ENCODE measurements at regions not wholly inside any gene's neighbourhood (a gene's known extent, or its start where the extent isn't known, plus 50 kb on each side); places are given as distances from the start of the nearest gene placed in this dataset.

DNA sequence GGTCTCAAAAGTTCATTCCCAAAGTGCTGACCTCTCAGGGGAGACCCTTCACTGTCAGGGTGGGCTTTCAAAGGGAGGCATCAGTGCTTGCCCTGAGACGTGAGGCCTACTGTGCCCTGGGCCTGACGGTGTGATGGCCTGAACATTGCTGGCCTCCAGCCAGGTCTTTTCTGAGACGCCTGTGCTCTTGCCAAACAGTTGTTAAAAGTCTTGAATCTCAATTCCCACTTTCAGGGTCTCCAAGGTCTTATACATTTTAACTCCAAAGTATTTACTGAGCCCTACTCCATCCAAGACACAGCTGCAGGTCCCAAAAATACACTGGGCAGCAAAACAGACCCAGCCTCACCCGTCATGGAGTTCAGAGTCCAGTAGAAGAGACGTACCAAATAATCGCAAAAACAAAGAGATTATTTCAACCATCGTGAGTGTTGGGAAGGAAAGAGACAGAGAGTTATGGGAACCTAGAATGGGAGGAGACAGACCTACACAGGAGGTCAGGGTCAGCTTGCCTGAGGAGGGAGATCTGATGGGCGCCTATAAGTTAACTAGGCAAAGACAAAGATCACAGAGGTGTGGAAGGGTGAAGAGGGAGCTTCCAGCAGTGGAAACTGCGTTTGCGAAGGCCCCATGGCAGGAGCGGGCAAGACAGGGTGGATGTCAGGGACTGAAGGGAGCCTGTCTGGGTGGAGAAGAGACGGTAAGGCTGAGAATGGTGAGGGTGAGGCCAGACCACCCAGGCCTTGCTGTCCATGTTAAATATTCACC, 446.3 kb downstream of the PREX1 start (continued):
- TF ChIP-seq, protein P1, sequence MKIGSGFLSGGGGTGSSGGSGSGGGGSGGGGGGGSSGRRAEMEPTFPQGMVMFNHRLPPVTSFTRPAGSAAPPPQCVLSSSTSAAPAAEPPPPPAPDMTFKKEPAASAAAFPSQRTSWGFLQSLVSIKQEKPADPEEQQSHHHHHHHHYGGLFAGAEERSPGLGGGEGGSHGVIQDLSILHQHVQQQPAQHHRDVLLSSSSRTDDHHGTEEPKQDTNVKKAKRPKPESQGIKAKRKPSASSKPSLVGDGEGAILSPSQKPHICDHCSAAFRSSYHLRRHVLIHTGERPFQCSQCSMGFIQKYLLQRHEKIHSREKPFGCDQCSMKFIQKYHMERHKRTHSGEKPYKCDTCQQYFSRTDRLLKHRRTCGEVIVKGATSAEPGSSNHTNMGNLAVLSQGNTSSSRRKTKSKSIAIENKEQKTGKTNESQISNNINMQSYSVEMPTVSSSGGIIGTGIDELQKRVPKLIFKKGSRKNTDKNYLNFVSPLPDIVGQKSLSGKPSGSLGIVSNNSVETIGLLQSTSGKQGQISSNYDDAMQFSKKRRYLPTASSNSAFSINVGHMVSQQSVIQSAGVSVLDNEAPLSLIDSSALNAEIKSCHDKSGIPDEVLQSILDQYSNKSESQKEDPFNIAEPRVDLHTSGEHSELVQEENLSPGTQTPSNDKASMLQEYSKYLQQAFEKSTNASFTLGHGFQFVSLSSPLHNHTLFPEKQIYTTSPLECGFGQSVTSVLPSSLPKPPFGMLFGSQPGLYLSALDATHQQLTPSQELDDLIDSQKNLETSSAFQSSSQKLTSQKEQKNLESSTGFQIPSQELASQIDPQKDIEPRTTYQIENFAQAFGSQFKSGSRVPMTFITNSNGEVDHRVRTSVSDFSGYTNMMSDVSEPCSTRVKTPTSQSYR (CRISPR knock-in tag; IDR thresholded peaks at IDR 0.05; ENCODE audit: borderline replicate concordance), result no peak
- TF ChIP-seq SIX1 (CRISPR knock-in tag; IDR thresholded peaks at IDR 0.05; ENCODE audit: borderline replicate concordance) (no peak), ZNF207 (IDR thresholded peaks at IDR 0.05; ENCODE audit: borderline replicate concordance) (no peak), SALL1 (CRISPR knock-in tag; IDR thresholded peaks at IDR 0.05) (no peak; the same call in 1 of the 2 replicates), TEAD3 (CRISPR knock-in tag; optimal IDR thresholded peaks at IDR 0.05; ENCODE audit: borderline replicate concordance) (peak; percentile 14), FOXK1 (CRISPR knock-in tag; IDR thresholded peaks at IDR 0.05; ENCODE audit: borderline replicate concordance, low read depth) (peak; percentile 20; the same call in 1 of the 2 replicates), HNF4G (IDR thresholded peaks at IDR 0.05; ENCODE audit: borderline replicate concordance, low read depth, low read length) (peak; percentile 19; the same call in 1 of the 2 replicates), HNF4G (CRISPR knock-in tag; IDR thresholded peaks at IDR 0.05; ENCODE audit: borderline replicate concordance, low read depth) (no peak)
- TF ChIP-seq, protein P2, sequence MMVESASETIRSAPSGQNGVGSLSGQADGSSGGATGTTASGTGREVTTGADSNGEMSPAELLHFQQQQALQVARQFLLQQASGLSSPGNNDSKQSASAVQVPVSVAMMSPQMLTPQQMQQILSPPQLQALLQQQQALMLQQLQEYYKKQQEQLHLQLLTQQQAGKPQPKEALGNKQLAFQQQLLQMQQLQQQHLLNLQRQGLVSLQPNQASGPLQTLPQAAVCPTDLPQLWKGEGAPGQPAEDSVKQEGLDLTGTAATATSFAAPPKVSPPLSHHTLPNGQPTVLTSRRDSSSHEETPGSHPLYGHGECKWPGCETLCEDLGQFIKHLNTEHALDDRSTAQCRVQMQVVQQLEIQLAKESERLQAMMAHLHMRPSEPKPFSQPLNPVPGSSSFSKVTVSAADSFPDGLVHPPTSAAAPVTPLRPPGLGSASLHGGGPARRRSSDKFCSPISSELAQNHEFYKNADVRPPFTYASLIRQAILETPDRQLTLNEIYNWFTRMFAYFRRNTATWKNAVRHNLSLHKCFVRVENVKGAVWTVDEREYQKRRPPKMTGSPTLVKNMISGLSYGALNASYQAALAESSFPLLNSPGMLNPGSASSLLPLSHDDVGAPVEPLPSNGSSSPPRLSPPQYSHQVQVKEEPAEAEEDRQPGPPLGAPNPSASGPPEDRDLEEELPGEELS (CRISPR knock-in tag; IDR thresholded peaks at IDR 0.05), result 0 out of 2 replicates have a peak, but pooled peaks have one; percentile 6
- TF ChIP-seq, protein P3, sequence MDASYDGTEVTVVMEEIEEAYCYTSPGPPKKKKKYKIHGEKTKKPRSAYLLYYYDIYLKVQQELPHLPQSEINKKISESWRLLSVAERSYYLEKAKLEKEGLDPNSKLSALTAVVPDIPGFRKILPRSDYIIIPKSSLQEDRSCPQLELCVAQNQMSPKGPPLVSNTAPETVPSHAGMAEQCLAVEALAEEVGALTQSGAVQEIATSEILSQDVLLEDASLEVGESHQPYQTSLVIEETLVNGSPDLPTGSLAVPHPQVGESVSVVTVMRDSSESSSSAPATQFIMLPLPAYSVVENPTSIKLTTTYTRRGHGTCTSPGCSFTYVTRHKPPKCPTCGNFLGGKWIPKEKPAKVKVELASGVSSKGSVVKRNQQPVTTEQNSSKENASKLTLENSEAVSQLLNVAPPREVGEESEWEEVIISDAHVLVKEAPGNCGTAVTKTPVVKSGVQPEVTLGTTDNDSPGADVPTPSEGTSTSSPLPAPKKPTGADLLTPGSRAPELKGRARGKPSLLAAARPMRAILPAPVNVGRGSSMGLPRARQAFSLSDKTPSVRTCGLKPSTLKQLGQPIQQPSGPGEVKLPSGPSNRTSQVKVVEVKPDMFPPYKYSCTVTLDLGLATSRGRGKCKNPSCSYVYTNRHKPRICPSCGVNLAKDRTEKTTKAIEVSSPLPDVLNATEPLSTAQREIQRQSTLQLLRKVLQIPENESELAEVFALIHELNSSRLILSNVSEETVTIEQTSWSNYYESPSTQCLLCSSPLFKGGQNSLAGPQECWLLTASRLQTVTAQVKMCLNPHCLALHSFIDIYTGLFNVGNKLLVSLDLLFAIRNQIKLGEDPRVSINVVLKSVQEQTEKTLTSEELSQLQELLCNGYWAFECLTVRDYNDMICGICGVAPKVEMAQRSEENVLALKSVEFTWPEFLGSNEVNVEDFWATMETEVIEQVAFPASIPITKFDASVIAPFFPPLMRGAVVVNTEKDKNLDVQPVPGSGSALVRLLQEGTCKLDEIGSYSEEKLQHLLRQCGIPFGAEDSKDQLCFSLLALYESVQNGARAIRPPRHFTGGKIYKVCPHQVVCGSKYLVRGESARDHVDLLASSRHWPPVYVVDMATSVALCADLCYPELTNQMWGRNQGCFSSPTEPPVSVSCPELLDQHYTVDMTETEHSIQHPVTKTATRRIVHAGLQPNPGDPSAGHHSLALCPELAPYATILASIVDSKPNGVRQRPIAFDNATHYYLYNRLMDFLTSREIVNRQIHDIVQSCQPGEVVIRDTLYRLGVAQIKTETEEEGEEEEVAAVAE (CRISPR knock-in tag; IDR thresholded peaks at IDR 0.05; ENCODE audit: borderline replicate concordance), result no peak
- TF ChIP-seq, protein P4, sequence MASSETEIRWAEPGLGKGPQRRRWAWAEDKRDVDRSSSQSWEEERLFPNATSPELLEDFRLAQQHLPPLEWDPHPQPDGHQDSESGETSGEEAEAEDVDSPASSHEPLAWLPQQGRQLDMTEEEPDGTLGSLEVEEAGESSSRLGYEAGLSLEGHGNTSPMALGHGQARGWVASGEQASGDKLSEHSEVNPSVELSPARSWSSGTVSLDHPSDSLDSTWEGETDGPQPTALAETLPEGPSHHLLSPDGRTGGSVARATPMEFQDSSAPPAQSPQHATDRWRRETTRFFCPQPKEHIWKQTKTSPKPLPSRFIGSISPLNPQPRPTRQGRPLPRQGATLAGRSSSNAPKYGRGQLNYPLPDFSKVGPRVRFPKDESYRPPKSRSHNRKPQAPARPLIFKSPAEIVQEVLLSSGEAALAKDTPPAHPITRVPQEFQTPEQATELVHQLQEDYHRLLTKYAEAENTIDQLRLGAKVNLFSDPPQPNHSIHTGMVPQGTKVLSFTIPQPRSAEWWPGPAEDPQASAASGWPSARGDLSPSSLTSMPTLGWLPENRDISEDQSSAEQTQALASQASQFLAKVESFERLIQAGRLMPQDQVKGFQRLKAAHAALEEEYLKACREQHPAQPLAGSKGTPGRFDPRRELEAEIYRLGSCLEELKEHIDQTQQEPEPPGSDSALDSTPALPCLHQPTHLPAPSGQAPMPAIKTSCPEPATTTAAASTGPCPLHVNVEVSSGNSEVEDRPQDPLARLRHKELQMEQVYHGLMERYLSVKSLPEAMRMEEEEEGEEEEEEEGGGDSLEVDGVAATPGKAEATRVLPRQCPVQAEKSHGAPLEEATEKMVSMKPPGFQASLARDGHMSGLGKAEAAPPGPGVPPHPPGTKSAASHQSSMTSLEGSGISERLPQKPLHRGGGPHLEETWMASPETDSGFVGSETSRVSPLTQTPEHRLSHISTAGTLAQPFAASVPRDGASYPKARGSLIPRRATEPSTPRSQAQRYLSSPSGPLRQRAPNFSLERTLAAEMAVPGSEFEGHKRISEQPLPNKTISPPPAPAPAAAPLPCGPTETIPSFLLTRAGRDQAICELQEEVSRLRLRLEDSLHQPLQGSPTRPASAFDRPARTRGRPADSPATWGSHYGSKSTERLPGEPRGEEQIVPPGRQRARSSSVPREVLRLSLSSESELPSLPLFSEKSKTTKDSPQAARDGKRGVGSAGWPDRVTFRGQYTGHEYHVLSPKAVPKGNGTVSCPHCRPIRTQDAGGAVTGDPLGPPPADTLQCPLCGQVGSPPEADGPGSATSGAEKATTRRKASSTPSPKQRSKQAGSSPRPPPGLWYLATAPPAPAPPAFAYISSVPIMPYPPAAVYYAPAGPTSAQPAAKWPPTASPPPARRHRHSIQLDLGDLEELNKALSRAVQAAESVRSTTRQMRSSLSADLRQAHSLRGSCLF (CRISPR knock-in tag; IDR thresholded peaks at IDR 0.05; ENCODE audit: borderline replicate concordance), result no peak
- TF ChIP-seq, protein P5, sequence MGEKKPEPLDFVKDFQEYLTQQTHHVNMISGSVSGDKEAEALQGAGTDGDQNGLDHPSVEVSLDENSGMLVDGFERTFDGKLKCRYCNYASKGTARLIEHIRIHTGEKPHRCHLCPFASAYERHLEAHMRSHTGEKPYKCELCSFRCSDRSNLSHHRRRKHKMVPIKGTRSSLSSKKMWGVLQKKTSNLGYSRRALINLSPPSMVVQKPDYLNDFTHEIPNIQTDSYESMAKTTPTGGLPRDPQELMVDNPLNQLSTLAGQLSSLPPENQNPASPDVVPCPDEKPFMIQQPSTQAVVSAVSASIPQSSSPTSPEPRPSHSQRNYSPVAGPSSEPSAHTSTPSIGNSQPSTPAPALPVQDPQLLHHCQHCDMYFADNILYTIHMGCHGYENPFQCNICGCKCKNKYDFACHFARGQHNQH (CRISPR knock-in tag; IDR thresholded peaks at IDR 0.05), result 0 out of 2 replicates have a peak, but pooled peaks have one; percentile 26
